ENCODE measurements at regions not wholly inside any gene's neighbourhood (a gene's known extent, or its start where the extent isn't known, plus 50 kb on each side); places are given as distances from the start of the nearest gene placed in this dataset.

DNA sequence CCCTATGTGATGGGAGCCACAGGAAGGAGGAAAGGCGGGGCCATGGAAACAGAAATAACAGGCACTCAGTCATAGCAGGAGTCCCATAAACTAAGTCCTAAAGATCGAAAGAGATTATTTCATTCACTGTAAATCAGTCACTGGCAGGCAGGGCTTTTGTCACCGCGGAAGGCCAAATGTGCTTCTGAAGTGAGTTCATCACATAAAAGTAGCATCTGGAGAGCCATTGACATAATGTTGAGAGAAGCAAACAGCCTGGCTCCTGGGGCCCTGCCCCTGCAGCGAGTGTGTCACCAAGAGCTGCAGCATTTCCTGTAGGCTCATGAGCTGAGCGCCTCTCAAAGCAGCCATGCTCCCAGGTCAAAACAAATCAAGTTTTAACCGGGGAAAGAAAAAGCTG is 476.2 kb downstream of the HAPSTR1 start:
- DNase-seq (ENCODE audit: low spot score) = no peak
- Mint-ChIP-seq H3K27me3 (ENCODE audit: low read depth) (no peaks in the 10 kb centered on the region; the same call in 1 of the 2 replicates), H3K27ac (peak overlapping the region; percentile 34; the same call in 1 of the 2 replicates), H3K36me3 (no peaks in the 10 kb centered on the region), H3K4me3 (no peak overlapping the region), H3K4me1 (peaks cover 11% of the 10 kb centered on the region), H3K9me3 (peaks cover 16% of the 10 kb centered on the region)
- ATAC-seq = no peak; the same call in 1 of the 2 replicates
- ChIA-PET CTCF (no interaction called here), POLR2A (no interaction called here)
- TF ChIP-seq, protein P1, sequence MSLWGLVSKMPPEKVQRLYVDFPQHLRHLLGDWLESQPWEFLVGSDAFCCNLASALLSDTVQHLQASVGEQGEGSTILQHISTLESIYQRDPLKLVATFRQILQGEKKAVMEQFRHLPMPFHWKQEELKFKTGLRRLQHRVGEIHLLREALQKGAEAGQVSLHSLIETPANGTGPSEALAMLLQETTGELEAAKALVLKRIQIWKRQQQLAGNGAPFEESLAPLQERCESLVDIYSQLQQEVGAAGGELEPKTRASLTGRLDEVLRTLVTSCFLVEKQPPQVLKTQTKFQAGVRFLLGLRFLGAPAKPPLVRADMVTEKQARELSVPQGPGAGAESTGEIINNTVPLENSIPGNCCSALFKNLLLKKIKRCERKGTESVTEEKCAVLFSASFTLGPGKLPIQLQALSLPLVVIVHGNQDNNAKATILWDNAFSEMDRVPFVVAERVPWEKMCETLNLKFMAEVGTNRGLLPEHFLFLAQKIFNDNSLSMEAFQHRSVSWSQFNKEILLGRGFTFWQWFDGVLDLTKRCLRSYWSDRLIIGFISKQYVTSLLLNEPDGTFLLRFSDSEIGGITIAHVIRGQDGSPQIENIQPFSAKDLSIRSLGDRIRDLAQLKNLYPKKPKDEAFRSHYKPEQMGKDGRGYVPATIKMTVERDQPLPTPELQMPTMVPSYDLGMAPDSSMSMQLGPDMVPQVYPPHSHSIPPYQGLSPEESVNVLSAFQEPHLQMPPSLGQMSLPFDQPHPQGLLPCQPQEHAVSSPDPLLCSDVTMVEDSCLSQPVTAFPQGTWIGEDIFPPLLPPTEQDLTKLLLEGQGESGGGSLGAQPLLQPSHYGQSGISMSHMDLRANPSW (CRISPR knock-in tag; conservative IDR thresholded peaks at IDR 0.05; ENCODE audit: low read depth) = no peak
- TF ChIP-seq ETV6 (CRISPR knock-in tag; IDR thresholded peaks at IDR 0.05) (no peak), HMGA2 (CRISPR knock-in tag; IDR thresholded peaks at IDR 0.05) (no peak), FOXJ3 (CRISPR knock-in tag; IDR thresholded peaks at IDR 0.05; ENCODE audit: borderline replicate concordance) (no peak), ATF1 (CRISPR knock-in tag; IDR thresholded peaks at IDR 0.05) (no peak), ZNF423 (CRISPR knock-in tag; IDR thresholded peaks at IDR 0.05) (no peak), ZNF263 (CRISPR knock-in tag; IDR thresholded peaks at IDR 0.05; ENCODE audit: low read depth) (no peak), GABPB1 (CRISPR knock-in tag; IDR thresholded peaks at IDR 0.05) (no peak), ZNF396 (CRISPR knock-in tag; IDR thresholded peaks at IDR 0.05; ENCODE audit: borderline replicate concordance) (no peak), SMAD4 (CRISPR knock-in tag; IDR thresholded peaks at IDR 0.05) (no peak), CBFB (CRISPR knock-in tag; IDR thresholded peaks at IDR 0.05; ENCODE audit: low read depth) (no peak), TEAD4 (CRISPR knock-in tag; IDR thresholded peaks at IDR 0.05) (no peak), TEAD1 (CRISPR knock-in tag; IDR thresholded peaks at IDR 0.05) (no peak), ZBTB21 (CRISPR knock-in tag; IDR thresholded peaks at IDR 0.05; ENCODE audit: borderline replicate concordance) (no peak)
- TF ChIP-seq, protein P2, sequence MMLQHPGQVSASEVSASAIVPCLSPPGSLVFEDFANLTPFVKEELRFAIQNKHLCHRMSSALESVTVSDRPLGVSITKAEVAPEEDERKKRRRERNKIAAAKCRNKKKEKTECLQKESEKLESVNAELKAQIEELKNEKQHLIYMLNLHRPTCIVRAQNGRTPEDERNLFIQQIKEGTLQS (CRISPR knock-in tag; conservative IDR thresholded peaks at IDR 0.05) = no peak
- TF ChIP-seq, protein P3, sequence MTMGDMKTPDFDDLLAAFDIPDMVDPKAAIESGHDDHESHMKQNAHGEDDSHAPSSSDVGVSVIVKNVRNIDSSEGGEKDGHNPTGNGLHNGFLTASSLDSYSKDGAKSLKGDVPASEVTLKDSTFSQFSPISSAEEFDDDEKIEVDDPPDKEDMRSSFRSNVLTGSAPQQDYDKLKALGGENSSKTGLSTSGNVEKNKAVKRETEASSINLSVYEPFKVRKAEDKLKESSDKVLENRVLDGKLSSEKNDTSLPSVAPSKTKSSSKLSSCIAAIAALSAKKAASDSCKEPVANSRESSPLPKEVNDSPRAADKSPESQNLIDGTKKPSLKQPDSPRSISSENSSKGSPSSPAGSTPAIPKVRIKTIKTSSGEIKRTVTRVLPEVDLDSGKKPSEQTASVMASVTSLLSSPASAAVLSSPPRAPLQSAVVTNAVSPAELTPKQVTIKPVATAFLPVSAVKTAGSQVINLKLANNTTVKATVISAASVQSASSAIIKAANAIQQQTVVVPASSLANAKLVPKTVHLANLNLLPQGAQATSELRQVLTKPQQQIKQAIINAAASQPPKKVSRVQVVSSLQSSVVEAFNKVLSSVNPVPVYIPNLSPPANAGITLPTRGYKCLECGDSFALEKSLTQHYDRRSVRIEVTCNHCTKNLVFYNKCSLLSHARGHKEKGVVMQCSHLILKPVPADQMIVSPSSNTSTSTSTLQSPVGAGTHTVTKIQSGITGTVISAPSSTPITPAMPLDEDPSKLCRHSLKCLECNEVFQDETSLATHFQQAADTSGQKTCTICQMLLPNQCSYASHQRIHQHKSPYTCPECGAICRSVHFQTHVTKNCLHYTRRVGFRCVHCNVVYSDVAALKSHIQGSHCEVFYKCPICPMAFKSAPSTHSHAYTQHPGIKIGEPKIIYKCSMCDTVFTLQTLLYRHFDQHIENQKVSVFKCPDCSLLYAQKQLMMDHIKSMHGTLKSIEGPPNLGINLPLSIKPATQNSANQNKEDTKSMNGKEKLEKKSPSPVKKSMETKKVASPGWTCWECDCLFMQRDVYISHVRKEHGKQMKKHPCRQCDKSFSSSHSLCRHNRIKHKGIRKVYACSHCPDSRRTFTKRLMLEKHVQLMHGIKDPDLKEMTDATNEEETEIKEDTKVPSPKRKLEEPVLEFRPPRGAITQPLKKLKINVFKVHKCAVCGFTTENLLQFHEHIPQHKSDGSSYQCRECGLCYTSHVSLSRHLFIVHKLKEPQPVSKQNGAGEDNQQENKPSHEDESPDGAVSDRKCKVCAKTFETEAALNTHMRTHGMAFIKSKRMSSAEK (CRISPR knock-in tag; IDR thresholded peaks at IDR 0.05; ENCODE audit: borderline replicate concordance) = no peak
- TF ChIP-seq, protein P4, sequence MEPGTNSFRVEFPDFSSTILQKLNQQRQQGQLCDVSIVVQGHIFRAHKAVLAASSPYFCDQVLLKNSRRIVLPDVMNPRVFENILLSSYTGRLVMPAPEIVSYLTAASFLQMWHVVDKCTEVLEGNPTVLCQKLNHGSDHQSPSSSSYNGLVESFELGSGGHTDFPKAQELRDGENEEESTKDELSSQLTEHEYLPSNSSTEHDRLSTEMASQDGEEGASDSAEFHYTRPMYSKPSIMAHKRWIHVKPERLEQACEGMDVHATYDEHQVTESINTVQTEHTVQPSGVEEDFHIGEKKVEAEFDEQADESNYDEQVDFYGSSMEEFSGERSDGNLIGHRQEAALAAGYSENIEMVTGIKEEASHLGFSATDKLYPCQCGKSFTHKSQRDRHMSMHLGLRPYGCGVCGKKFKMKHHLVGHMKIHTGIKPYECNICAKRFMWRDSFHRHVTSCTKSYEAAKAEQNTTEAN (CRISPR knock-in tag; IDR thresholded peaks at IDR 0.05) = no peak
- TF ChIP-seq, protein P5, sequence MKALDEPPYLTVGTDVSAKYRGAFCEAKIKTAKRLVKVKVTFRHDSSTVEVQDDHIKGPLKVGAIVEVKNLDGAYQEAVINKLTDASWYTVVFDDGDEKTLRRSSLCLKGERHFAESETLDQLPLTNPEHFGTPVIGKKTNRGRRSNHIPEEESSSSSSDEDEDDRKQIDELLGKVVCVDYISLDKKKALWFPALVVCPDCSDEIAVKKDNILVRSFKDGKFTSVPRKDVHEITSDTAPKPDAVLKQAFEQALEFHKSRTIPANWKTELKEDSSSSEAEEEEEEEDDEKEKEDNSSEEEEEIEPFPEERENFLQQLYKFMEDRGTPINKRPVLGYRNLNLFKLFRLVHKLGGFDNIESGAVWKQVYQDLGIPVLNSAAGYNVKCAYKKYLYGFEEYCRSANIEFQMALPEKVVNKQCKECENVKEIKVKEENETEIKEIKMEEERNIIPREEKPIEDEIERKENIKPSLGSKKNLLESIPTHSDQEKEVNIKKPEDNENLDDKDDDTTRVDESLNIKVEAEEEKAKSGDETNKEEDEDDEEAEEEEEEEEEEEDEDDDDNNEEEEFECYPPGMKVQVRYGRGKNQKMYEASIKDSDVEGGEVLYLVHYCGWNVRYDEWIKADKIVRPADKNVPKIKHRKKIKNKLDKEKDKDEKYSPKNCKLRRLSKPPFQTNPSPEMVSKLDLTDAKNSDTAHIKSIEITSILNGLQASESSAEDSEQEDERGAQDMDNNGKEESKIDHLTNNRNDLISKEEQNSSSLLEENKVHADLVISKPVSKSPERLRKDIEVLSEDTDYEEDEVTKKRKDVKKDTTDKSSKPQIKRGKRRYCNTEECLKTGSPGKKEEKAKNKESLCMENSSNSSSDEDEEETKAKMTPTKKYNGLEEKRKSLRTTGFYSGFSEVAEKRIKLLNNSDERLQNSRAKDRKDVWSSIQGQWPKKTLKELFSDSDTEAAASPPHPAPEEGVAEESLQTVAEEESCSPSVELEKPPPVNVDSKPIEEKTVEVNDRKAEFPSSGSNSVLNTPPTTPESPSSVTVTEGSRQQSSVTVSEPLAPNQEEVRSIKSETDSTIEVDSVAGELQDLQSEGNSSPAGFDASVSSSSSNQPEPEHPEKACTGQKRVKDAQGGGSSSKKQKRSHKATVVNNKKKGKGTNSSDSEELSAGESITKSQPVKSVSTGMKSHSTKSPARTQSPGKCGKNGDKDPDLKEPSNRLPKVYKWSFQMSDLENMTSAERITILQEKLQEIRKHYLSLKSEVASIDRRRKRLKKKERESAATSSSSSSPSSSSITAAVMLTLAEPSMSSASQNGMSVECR (CRISPR knock-in tag; IDR thresholded peaks at IDR 0.05; ENCODE audit: borderline replicate concordance) = no peak
- TF ChIP-seq, protein P6, sequence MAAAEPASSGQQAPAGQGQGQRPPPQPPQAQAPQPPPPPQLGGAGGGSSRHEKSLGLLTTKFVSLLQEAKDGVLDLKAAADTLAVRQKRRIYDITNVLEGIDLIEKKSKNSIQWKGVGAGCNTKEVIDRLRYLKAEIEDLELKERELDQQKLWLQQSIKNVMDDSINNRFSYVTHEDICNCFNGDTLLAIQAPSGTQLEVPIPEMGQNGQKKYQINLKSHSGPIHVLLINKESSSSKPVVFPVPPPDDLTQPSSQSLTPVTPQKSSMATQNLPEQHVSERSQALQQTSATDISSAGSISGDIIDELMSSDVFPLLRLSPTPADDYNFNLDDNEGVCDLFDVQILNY (CRISPR knock-in tag; IDR thresholded peaks at IDR 0.05) = no peak
- TF ChIP-seq, protein P7, sequence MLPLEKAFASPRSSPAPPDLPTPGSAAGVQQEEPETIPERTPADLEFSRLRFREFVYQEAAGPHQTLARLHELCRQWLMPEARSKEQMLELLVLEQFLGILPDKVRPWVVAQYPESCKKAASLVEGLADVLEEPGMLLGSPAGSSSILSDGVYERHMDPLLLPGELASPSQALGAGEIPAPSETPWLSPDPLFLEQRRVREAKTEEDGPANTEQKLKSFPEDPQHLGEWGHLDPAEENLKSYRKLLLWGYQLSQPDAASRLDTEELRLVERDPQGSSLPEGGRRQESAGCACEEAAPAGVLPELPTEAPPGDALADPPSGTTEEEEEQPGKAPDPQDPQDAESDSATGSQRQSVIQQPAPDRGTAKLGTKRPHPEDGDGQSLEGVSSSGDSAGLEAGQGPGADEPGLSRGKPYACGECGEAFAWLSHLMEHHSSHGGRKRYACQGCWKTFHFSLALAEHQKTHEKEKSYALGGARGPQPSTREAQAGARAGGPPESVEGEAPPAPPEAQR (CRISPR knock-in tag; IDR thresholded peaks at IDR 0.05) = no peak

Data from WTC11 (cell line).